ENCODE measurements at regions not wholly inside any gene's neighbourhood (a gene's known extent, or its start where the extent isn't known, plus 50 kb on each side); places are given as distances from the start of the nearest gene placed in this dataset.

- Histone ChIP-seq H3K4me1 (ENCODE audit: control insufficient read depth in 1 of 2, low read depth in 2 of 2) (no peaks in the 10 kb centered on the region), H3K9me3 (no peaks in the 10 kb centered on the region), H3K36me3 (no peaks in the 10 kb centered on the region), H3K27me3 (replicated peaks; ENCODE audit: insufficient read depth) (no peaks in the 10 kb centered on the region), H3K4me3 (no peak overlapping the region), H3K27ac (no peak overlapping the region)
- no peak for TF ChIP-seq CTCF (IDR thresholded peaks at IDR 0.05)
- DNase-seq (ENCODE audit: low spot score) (no peak), ATAC-seq (ENCODE audit: insufficient number of reproducible peaks, low FRiP score, low read depth) (no peak)
Observed at GRCh38 chr3:96169111-96169766, 645.2 kb upstream of the EPHA6 start.

GRCh38 chr3:96172917-96173316 lies 641.5 kb upstream of the EPHA6 start:
- DNase-seq (ENCODE audit: low spot score) (no peak), ATAC-seq (ENCODE audit: insufficient number of reproducible peaks, low FRiP score, low read depth) (no peak)
- Histone ChIP-seq H3K4me3 (no peak overlapping the region), H3K4me1 (ENCODE audit: control insufficient read depth in 1 of 2, low read depth in 2 of 2) (no peaks in the 10 kb centered on the region), H3K36me3 (no peaks in the 10 kb centered on the region), H3K27ac (no peak overlapping the region), H3K27me3 (replicated peaks; ENCODE audit: insufficient read depth) (no peaks in the 10 kb centered on the region), H3K9me3 (no peaks in the 10 kb centered on the region)
- TF ChIP-seq CTCF (IDR thresholded peaks at IDR 0.05), result no peak

GRCh38 chr3:96175500-96175899 lies 638.9 kb upstream of the EPHA6 start:
- TF ChIP-seq CTCF (IDR thresholded peaks at IDR 0.05), result no peak
- ATAC-seq (ENCODE audit: insufficient number of reproducible peaks, low FRiP score, low read depth), result no peak
- DNase-seq (ENCODE audit: low spot score), result no peak
- Histone ChIP-seq H3K27me3 (replicated peaks; ENCODE audit: insufficient read depth) (no peaks in the 10 kb centered on the region), H3K27ac (no peak overlapping the region), H3K4me1 (ENCODE audit: control insufficient read depth in 1 of 2, low read depth in 2 of 2) (no peaks in the 10 kb centered on the region), H3K36me3 (no peaks in the 10 kb centered on the region), H3K9me3 (no peaks in the 10 kb centered on the region), H3K4me3 (no peak overlapping the region)

- no peak overlapping the region for H3K4me3 ChIP-seq
- DNase-seq (ENCODE audit: low spot score) (no peak), ATAC-seq (ENCODE audit: insufficient number of reproducible peaks, low FRiP score, low read depth) (no peak)
Observed at GRCh38 chr3:96182756-96183155, 631.6 kb upstream of the EPHA6 start.

GRCh38 chr3:96183871-96184270 lies 630.5 kb upstream of the EPHA6 start:
- TF ChIP-seq CTCF (IDR thresholded peaks at IDR 0.05), result no peak
- Histone ChIP-seq H3K27ac (no peak overlapping the region), H3K9me3 (no peaks in the 10 kb centered on the region), H3K36me3 (no peaks in the 10 kb centered on the region), H3K27me3 (replicated peaks; ENCODE audit: insufficient read depth) (no peaks in the 10 kb centered on the region), H3K4me1 (ENCODE audit: control insufficient read depth in 1 of 2, low read depth in 2 of 2) (no peaks in the 10 kb centered on the region), H3K4me3 (no peak overlapping the region)
- DNase-seq (ENCODE audit: low spot score), result no peak
- no peak for ATAC-seq (ENCODE audit: insufficient number of reproducible peaks, low FRiP score, low read depth)

More at GRCh38 chr3:96182756-96183155, 631.6 kb upstream of the EPHA6 start:
- Histone ChIP-seq H3K27me3 (replicated peaks; ENCODE audit: insufficient read depth) (no peaks in the 10 kb centered on the region), H3K4me1 (ENCODE audit: control insufficient read depth in 1 of 2, low read depth in 2 of 2) (no peaks in the 10 kb centered on the region), H3K9me3 (no peaks in the 10 kb centered on the region), H3K36me3 (no peaks in the 10 kb centered on the region), H3K27ac (no peak overlapping the region)
- no peak for TF ChIP-seq CTCF (IDR thresholded peaks at IDR 0.05)
